ENCODE measurements at regions not wholly inside any gene's neighbourhood (a gene's known extent, or its start where the extent isn't known, plus 50 kb on each side); places are given as distances from the start of the nearest gene placed in this dataset.

DNA sequence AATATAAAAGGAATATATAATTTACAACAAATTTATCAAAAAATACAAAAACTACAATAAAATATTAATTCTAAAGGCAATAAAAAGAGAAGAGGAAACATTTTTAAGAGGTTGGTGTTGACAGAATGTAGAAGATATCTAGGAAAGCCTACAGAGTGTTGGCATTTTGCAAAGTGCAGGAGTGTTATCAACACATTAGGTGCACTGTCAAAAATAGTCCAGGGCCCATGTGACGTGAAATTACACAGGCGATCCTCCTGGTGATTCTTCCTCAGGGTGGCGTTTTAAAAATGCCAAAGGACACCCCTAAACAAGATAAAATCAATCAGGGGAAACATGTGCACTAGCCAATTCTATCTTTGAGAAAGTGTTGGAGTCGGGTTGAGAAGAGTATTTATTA is 222.7 kb downstream of the ARPP21 start:
- no TSS peak for BruUV-seq (replicated peaks)
- CTCF ChIA-PET, result interaction anchor here (0.7 kb wide), 1 partner anchor 9 kb away, joined by 3 read pairs; no protein-coding TSS in a partner anchor
- no peaks in the 10 kb centered on the region for H3K79me2 ChIP-seq (ENCODE audit: control insufficient read depth, insufficient read depth, low read length)
- H3K4me2 ChIP-seq (ENCODE audit: insufficient read depth, low read length), result no peak overlapping the region
- no peak overlapping the region for H3K27ac ChIP-seq (ENCODE audit: insufficient read depth, low read depth, low read length)
- H3K4me3 ChIP-seq (replicated peaks in 1 of 3; ENCODE audit: insufficient read depth in 1 of 3, low read depth in 1 of 3, low read length in 3 of 3), result no peak overlapping the region
- POLR2A ChIA-PET, result no interaction called here
- no peaks in the 10 kb centered on the region for H3K9me1 ChIP-seq (replicated peaks; ENCODE audit: control insufficient read depth, extremely low read depth, insufficient read depth, low read length)
- H3K36me3 ChIP-seq (ENCODE audit: control insufficient read depth in 2 of 2, extremely low read depth in 1 of 2, insufficient read depth in 2 of 2, low read length in 2 of 2), result no peaks in the 10 kb centered on the region
- H3K4me1 ChIP-seq (ENCODE audit: control insufficient read depth, extremely low read depth, insufficient read depth, low read length), result no peaks in the 10 kb centered on the region
- H3K9ac ChIP-seq (replicated peaks; ENCODE audit: extremely low read depth, insufficient read depth, low read length), result no peak overlapping the region
- no peak for DNase-seq (ENCODE audit: low read depth, low spot score)
- FAIRE-seq, result no peak
- H4K20me1 ChIP-seq (replicated peaks; ENCODE audit: control insufficient read depth, extremely low read depth, insufficient read depth, low read length), result no peaks in the 10 kb centered on the region
- intact Hi-C loops (cut with micrococcal nuclease) (no loop called here), dilution Hi-C loops (cut with MboI; ENCODE audit: extremely low pct_ligation_motif_present, low sequenced_read_pairs) (no loop called here)
- no peaks in the 10 kb centered on the region for H3K9me3 ChIP-seq (replicated peaks; ENCODE audit: control insufficient read depth, insufficient read depth, low read length)
- H2AFZ ChIP-seq (ENCODE audit: low read depth, low read length), result no peak overlapping the region
- H3K27me3 ChIP-seq (ENCODE audit: control insufficient read depth in 2 of 2, insufficient read depth in 2 of 2, low read length in 2 of 2), result no peaks in the 10 kb centered on the region
- TF ChIP-seq, protein P1, sequence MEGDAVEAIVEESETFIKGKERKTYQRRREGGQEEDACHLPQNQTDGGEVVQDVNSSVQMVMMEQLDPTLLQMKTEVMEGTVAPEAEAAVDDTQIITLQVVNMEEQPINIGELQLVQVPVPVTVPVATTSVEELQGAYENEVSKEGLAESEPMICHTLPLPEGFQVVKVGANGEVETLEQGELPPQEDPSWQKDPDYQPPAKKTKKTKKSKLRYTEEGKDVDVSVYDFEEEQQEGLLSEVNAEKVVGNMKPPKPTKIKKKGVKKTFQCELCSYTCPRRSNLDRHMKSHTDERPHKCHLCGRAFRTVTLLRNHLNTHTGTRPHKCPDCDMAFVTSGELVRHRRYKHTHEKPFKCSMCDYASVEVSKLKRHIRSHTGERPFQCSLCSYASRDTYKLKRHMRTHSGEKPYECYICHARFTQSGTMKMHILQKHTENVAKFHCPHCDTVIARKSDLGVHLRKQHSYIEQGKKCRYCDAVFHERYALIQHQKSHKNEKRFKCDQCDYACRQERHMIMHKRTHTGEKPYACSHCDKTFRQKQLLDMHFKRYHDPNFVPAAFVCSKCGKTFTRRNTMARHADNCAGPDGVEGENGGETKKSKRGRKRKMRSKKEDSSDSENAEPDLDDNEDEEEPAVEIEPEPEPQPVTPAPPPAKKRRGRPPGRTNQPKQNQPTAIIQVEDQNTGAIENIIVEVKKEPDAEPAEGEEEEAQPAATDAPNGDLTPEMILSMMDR (IDR thresholded peaks at IDR 0.05; ENCODE audit: extremely low read depth in 1 of 2, insufficient read depth in 1 of 2, low read depth in 1 of 2, low read length in 2 of 2), result no peak
- no peak for TF ChIP-seq GATA2 (IDR thresholded peaks at IDR 0.05; ENCODE audit: insufficient read depth, insufficient read length, low read depth, low read length)
- TF ChIP-seq JUN (IDR thresholded peaks at IDR 0.05; ENCODE audit: borderline replicate concordance, insufficient read depth, insufficient read length, low read depth), result no peak
- no peak for TF ChIP-seq POLR2A (IDR thresholded peaks at IDR 0.05; ENCODE audit: low read depth, low read length)
- no peak for TF ChIP-seq FOS (IDR thresholded peaks at IDR 0.05; ENCODE audit: borderline replicate concordance, insufficient read depth, low read length)

DNA sequence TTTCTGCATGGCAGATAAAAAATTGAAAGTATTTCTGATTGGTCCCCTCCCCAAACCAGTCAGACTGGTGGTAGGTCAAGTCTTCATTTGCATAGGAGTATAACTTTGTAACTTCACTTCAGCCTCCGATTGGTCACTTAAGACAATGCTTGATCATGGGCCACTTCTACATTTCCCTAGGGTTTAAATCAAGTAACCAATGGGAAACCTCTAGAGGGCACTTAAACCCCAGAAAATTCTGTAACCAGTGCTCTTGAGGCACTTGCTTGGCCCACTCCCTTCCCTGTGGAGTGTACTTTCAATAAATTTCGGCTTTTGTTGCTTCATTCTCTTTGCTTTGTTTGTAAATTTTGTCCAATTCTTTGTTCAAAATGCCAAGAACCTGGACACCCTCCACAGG is 225.5 kb downstream of the ARPP21 start:
- no peak overlapping the region for H2AFZ ChIP-seq (ENCODE audit: low read depth, low read length)
- H3K36me3 ChIP-seq (ENCODE audit: control insufficient read depth in 2 of 2, extremely low read depth in 1 of 2, insufficient read depth in 2 of 2, low read length in 2 of 2), result no peaks in the 10 kb centered on the region
- no peaks in the 10 kb centered on the region for H3K27me3 ChIP-seq (ENCODE audit: control insufficient read depth in 2 of 2, insufficient read depth in 2 of 2, low read length in 2 of 2)
- intact Hi-C loops (cut with micrococcal nuclease) (no loop called here), dilution Hi-C loops (cut with MboI; ENCODE audit: extremely low pct_ligation_motif_present, low sequenced_read_pairs) (no loop called here)
- H3K4me2 ChIP-seq (ENCODE audit: insufficient read depth, low read length), result no peak overlapping the region
- no peaks in the 10 kb centered on the region for H3K9me3 ChIP-seq (replicated peaks; ENCODE audit: control insufficient read depth, insufficient read depth, low read length)
- H4K20me1 ChIP-seq (replicated peaks; ENCODE audit: control insufficient read depth, extremely low read depth, insufficient read depth, low read length), result no peaks in the 10 kb centered on the region
- TF ChIP-seq POLR2AphosphoS5 (IDR thresholded peaks at IDR 0.05; ENCODE audit: insufficient read depth, low read depth, low read length), result no peak
- no peak for TF ChIP-seq JUN (IDR thresholded peaks at IDR 0.05; ENCODE audit: borderline replicate concordance, insufficient read depth, insufficient read length, low read depth)
- TF ChIP-seq, protein P2, sequence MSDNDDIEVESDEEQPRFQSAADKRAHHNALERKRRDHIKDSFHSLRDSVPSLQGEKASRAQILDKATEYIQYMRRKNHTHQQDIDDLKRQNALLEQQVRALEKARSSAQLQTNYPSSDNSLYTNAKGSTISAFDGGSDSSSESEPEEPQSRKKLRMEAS (IDR thresholded peaks at IDR 0.05; ENCODE audit: insufficient read depth, insufficient read length), result no peak
- TF ChIP-seq POLR2A (IDR thresholded peaks at IDR 0.05; ENCODE audit: low read depth, low read length), result no peak
- TF ChIP-seq GATA2 (IDR thresholded peaks at IDR 0.05; ENCODE audit: insufficient read depth, insufficient read length, low read depth, low read length), result no peak
- TF ChIP-seq, protein P1 (IDR thresholded peaks at IDR 0.05; ENCODE audit: extremely low read depth in 1 of 2, insufficient read depth in 1 of 2, low read depth in 1 of 2, low read length in 2 of 2), result no peak
- no peak for TF ChIP-seq EZH2 (IDR thresholded peaks at IDR 0.05; ENCODE audit: borderline replicate concordance, low read depth, low read length, severe bottlenecking)
- TF ChIP-seq MYC (IDR thresholded peaks at IDR 0.05; ENCODE audit: low read depth, low read length), result no peak
- TF ChIP-seq FOS (IDR thresholded peaks at IDR 0.05; ENCODE audit: borderline replicate concordance, insufficient read depth, low read length), result no peak
- FAIRE-seq (no peak), DNase-seq (ENCODE audit: low read depth, low spot score) (no peak)
- H3K9ac ChIP-seq (replicated peaks; ENCODE audit: extremely low read depth, insufficient read depth, low read length), result no peak overlapping the region
- H3K27ac ChIP-seq (ENCODE audit: insufficient read depth, low read depth, low read length), result no peak overlapping the region
- no peaks in the 10 kb centered on the region for H3K4me1 ChIP-seq (ENCODE audit: control insufficient read depth, extremely low read depth, insufficient read depth, low read length)
- no peaks in the 10 kb centered on the region for H3K9me1 ChIP-seq (replicated peaks; ENCODE audit: control insufficient read depth, extremely low read depth, insufficient read depth, low read length)
- ChIA-PET POLR2A (no interaction called here), CTCF (interaction anchor here (1.0 kb wide), 1 partner anchor 123 kb away, joined by 4 read pairs; no protein-coding TSS in a partner anchor)
- BruUV-seq (replicated peaks), result no TSS peak
- no peaks in the 10 kb centered on the region for H3K79me2 ChIP-seq (ENCODE audit: control insufficient read depth, insufficient read depth, low read length)
- H3K4me3 ChIP-seq (replicated peaks in 1 of 3; ENCODE audit: insufficient read depth in 1 of 3, low read depth in 1 of 3, low read length in 3 of 3), result no peak overlapping the region
